ENCODE measurements at regions not wholly inside any gene's neighbourhood (a gene's known extent, or its start where the extent isn't known, plus 50 kb on each side); places are given as distances from the start of the nearest gene placed in this dataset.

DNA sequence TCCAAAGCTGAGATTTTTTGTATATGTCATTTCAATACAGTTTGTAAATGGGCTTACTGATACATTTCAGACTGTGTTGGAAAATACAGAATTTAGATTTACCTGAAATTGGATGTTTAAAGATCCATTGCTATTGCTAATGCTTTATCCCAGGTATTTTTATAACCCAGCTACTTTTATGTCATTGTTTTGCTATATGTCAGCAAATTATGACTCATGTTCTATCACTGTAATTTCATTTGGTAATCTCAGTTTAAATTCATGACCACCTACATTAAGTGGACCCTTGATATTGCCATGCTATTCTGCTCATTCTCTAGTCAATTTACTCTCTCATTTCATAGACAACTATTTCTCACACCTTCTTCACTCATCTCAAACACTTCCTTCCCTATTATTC lies 281.2 kb downstream of the IPO8 start:
- in situ Hi-C loops (cut with MboI; ENCODE audit: low pct_ligation_motif_present in 1 of 4, low pct_unique_long_range_greater_than_20kb in 1 of 4, low sequenced_read_pairs in 3 of 4): no loop called here
- intact Hi-C loops (cut with DNase I; ENCODE audit: low total_unique reads): no loop called here
- H3K27me3 ChIP-seq: no peaks in the 10 kb centered on the region
- H3K27ac ChIP-seq: no peak overlapping the region
- no peaks in the 10 kb centered on the region for H3K36me3 ChIP-seq
- no peak for DNase-seq
- no peaks in the 10 kb centered on the region for H3K9me3 ChIP-seq
- no peak for TF ChIP-seq POLR2AphosphoS5 (IDR thresholded peaks at IDR 0.05)
- TF ChIP-seq, protein P1, sequence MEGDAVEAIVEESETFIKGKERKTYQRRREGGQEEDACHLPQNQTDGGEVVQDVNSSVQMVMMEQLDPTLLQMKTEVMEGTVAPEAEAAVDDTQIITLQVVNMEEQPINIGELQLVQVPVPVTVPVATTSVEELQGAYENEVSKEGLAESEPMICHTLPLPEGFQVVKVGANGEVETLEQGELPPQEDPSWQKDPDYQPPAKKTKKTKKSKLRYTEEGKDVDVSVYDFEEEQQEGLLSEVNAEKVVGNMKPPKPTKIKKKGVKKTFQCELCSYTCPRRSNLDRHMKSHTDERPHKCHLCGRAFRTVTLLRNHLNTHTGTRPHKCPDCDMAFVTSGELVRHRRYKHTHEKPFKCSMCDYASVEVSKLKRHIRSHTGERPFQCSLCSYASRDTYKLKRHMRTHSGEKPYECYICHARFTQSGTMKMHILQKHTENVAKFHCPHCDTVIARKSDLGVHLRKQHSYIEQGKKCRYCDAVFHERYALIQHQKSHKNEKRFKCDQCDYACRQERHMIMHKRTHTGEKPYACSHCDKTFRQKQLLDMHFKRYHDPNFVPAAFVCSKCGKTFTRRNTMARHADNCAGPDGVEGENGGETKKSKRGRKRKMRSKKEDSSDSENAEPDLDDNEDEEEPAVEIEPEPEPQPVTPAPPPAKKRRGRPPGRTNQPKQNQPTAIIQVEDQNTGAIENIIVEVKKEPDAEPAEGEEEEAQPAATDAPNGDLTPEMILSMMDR (IDR thresholded peaks at IDR 0.05): no peak
- no peak for TF ChIP-seq POLR2A (IDR thresholded peaks at IDR 0.05)
- TF ChIP-seq EP300 (IDR thresholded peaks at IDR 0.05; ENCODE audit: low read depth): no peak
- H3K4me1 ChIP-seq: no peaks in the 10 kb centered on the region
- no peak overlapping the region for H3K4me3 ChIP-seq

DNA sequence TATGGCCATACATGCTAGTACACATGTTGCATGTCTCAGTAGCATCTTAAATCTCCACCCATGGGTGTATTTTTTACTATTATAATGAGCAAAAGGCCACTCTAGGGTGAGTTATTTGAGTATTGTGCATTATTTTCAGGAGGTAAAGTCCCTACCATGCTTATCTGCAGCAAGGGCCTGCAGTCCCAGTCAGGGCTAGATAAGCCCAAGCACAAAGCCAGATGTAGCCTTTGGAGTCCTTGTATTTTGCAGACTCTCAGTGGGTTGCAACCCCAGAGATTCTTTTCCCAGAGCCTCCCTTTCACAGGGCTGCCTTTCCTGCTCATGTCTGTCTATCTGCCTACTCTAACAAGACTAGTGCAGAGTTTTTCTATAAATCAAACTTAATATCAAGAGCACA lies 295.3 kb downstream of the IPO8 start:
- TF ChIP-seq POLR2AphosphoS5 (IDR thresholded peaks at IDR 0.05): no peak
- TF ChIP-seq, protein P1 (IDR thresholded peaks at IDR 0.05): no peak
- no peak for TF ChIP-seq POLR2A (IDR thresholded peaks at IDR 0.05)
- TF ChIP-seq EP300 (IDR thresholded peaks at IDR 0.05; ENCODE audit: low read depth): no peak
- intact Hi-C loops (cut with DNase I; ENCODE audit: low total_unique reads): no loop called here
- peaks cover 3 to 6% of the 10 kb centered on the region in 2 donors for H3K9me3 ChIP-seq
- H3K4me1 ChIP-seq: no peaks in the 10 kb centered on the region
- no peaks in the 10 kb centered on the region for H3K27me3 ChIP-seq
- no peak overlapping the region for H3K4me3 ChIP-seq
- in situ Hi-C loops (cut with MboI; ENCODE audit: low pct_ligation_motif_present in 1 of 4, low pct_unique_long_range_greater_than_20kb in 1 of 4, low sequenced_read_pairs in 3 of 4): no loop called here
- no peak for DNase-seq
- no peak overlapping the region for H3K27ac ChIP-seq
- no peaks in the 10 kb centered on the region for H3K36me3 ChIP-seq

DNA sequence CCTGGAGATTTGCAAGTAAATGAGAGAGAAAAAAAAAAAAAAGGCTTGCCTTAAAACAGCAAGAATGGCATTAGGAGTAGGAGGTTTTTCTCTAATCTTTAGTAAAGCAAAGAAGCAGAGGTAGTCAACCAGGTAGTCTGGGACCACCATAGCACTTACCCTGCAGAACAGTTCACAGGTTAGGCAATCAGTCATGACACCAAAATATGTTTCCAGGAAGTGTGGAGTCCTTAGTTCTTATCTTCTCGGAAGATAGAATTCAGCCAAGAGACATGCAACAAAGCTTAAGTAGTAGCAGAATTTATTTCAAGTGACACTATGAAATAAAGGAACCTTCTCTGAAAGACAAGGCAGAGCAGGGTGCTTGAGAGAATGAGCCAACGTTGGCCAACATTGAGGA lies 295.8 kb downstream of the IPO8 start:
- DNase-seq: no peak
- no peak overlapping the region for H3K27ac ChIP-seq
- H3K4me3 ChIP-seq: no peak overlapping the region
- peaks cover 3 to 6% of the 10 kb centered on the region in 2 donors for H3K9me3 ChIP-seq
- TF ChIP-seq, protein P1 (IDR thresholded peaks at IDR 0.05): no peak
- TF ChIP-seq POLR2A (IDR thresholded peaks at IDR 0.05) (no peak), EP300 (IDR thresholded peaks at IDR 0.05; ENCODE audit: low read depth) (no peak), POLR2AphosphoS5 (IDR thresholded peaks at IDR 0.05) (no peak)
- intact Hi-C loops (cut with DNase I; ENCODE audit: low total_unique reads) (no loop called here), in situ Hi-C loops (cut with MboI; ENCODE audit: low pct_ligation_motif_present in 1 of 4, low pct_unique_long_range_greater_than_20kb in 1 of 4, low sequenced_read_pairs in 3 of 4) (no loop called here)
- 60 to 71% methylated on average over 2 of the region's 2 CpGs for WGBS, 2 donors (ENCODE audit: low coverage in 1 of 2)
- H3K36me3 ChIP-seq: no peaks in the 10 kb centered on the region
- no peaks in the 10 kb centered on the region for H3K4me1 ChIP-seq
- H3K27me3 ChIP-seq: no peaks in the 10 kb centered on the region

DNA sequence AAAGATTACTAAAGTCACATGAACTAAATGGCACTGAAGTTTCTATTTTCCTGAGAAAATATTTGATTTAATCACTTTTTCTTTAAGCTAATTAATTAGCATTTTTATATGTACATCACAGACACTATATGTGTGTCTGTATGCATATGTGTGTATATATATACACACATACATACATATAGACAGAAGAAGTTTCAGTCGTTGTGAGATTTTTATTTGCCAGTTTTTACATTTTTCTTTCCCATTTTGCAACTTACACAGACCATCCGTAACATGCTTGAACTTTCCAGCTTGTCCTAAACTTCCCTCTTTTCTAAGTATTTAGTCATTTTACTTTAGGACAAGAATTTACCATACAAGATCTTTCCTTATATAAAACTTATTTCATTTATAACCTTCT lies 299.1 kb downstream of the IPO8 start:
- Histone ChIP-seq H3K27me3 (no peaks in the 10 kb centered on the region), H3K4me3 (no peak overlapping the region), H3K9me3 (peaks cover 0 to 3% of the 10 kb centered on the region in 2 donors), H3K4me1 (no peaks in the 10 kb centered on the region), H3K27ac (no peak overlapping the region), H3K36me3 (no peaks in the 10 kb centered on the region)
- TF ChIP-seq EP300 (IDR thresholded peaks at IDR 0.05; ENCODE audit: low read depth) (no peak), POLR2A (IDR thresholded peaks at IDR 0.05) (no peak), POLR2AphosphoS5 (IDR thresholded peaks at IDR 0.05) (no peak)
- TF ChIP-seq, protein P1 (IDR thresholded peaks at IDR 0.05): no peak
- intact Hi-C loops (cut with DNase I; ENCODE audit: low total_unique reads) (no loop called here), in situ Hi-C loops (cut with MboI; ENCODE audit: low pct_ligation_motif_present in 1 of 4, low pct_unique_long_range_greater_than_20kb in 1 of 4, low sequenced_read_pairs in 3 of 4) (no loop called here)
- WGBS, 2 donors (ENCODE audit: low coverage in 1 of 2): 77 to 82% methylated on average over 2 of the region's 2 CpGs
- no peak for DNase-seq
